Stromal cell of bone marrow (primary cell): ENCODE measurements at regions not wholly inside any gene's neighbourhood (a gene's known extent, or its start where the extent isn't known, plus 50 kb on each side); places are given as distances from the start of the nearest gene placed in this dataset.
A peak's percentile ranks its signal among the peaks of the same experiment; 100 is the strongest.
"Not testable (repeated sequence)": the region's sequence is repeated elsewhere in the genome, so short reads cannot be mapped to it uniquely, and the experiment has no call there.

Experiments used
- DNase-seq: peaks from one replicate; pipeline ENCODE4 v3.0.0-alpha.2; 2012; ENCODE audit warnings: low read depth

DNA sequence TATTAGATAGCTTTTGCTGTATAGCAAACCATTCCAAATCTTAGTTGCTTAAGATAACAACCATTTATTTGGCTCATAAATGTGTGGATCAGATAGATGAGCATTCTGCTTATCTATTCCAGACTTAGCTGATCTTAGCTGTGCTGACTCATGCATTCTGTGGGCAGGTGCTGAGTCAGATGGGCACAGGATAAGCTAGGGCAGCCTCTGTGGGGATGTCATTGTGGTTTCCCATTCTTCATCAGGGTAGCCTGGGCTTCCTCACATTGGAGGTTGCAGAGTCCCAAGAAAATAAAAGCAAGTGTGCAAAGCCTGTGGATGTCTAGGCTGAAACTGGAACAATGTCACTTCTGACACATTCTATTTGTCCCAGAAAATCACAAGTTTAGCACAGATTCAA, 917.0 kb downstream of the TYW1 start:
- peak; percentile 3 for DNase-seq

DNA sequence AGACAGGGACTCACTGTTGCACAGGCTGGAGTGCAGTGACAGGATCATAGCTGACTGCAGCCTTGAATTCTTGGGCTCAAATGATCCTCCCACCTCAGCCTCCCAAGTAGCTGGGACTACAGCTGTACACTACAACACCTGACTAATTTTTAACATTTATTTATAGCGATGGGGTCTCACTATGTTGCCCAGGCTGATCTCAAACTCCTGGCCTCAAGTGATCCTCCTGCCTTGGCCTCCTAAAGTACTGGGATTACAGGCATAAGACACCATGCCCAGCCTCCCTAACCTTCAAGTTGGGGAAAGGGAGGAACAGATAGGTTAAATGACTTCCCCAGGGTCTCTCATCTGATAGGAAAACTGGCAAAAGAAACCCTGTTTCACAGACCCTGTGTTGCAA, 919.5 kb downstream of the TYW1 start:
- not testable (repeated sequence) for DNase-seq

DNA sequence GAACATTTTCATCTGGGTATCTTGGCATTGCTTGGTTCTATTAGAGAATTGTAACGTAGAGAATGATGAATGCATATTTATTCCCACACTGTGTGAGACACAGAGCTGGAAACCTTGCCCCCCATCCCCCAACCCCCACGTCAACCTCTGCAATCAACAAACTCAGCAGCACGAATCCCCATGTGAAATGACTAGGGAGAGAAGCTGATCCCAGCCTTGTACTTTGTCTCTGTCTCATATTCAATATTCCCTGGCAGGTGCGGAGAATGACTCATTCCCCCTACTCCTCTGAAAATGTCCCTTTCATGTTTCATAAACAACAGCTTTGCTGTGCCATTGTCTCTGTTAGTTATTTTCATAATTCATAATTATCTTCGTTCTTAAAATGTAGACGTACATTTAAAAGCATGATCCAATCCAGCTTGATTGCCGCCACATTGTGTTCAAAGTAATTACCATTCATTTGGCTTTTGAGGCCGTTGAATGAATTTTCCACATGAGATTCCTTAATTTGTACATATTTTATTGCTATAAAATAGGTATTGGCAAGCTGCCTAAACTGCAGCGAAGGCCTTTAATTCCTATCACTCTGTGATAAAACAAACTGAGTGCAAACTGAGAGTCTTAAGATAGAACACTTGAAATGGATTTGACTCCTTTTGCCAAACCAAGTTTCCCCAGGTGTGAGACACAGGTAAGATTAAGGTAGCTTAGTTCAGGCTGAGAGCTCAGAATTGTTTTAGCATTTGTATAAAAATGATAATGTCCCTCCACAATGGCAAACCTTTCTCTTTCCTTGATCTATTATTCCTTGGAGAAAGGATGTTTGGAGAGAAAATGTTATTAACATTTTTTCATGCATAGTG, 920.2 kb downstream of the TYW1 start:
- no peak for DNase-seq

DNA sequence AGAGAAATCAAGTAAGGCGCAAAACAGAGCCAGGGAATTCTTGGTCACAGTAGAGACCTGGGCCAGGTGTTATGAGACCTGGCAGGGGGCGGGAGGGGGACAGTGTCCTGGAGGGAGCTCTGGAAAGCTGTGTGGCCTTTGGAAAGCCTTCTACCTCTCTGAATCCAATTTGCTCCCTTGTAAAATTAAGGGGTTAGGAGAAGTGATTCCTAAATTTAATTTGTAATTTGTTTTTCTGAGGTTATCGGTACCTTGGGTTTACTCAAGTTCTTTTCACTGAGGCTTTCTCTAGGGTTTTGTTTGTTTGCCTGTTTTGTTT, 920.8 kb downstream of the TYW1 start:
- DNase-seq: no peak

GRCh38 chr7:67918158-67918557, 921.5 kb downstream of the TYW1 start:
- no peak for DNase-seq

DNA sequence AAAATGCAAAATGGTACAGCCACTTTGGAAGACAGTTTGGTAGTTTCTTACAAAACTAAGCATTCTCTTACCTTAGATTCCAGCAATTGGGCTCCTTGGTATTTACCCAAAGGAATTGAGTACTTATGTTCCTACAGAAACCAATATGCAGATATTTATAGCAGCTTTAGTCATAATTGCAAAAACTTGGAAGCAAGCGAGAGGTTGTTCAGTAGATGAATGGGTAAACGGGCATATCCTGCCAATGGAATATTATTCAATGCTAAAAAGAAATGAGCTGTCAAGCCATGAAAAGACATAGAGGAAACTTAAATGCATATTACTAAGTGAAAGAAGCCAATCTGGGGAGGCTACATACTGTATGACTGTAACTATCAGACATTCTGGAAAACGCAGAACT, 926.7 kb downstream of the TYW1 start:
- no peak for DNase-seq

DNA sequence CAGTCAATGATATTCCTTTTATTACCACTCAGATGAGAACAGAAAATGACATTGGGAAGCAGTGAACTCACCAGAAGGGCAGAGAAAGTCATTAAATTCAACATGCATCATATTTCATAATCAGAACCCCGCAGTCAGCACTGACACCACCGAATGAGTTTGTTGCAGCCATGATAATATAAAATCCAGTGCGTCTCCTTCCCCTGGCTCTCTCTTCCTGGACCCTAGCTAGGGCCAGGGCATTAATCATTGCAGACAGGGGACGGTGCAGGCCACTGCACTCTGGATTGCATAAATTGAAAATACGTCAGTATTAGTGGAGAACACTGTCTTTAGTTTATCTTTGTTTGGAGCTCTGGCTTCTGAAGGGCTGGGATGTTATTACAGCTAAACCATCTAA, 931.5 kb downstream of the TYW1 start:
- DNase-seq: no peak

GRCh38 chr7:67936447-67936846, 939.8 kb downstream of the TYW1 start:
- DNase-seq: not testable (repeated sequence)

GRCh38 chr7:67940400-67940799, 943.8 kb downstream of the TYW1 start:
- no peak for DNase-seq

GRCh38 chr7:67947191-67947590, 950.6 kb downstream of the TYW1 start:
- no peak for DNase-seq

GRCh38 chr7:67947646-67948045, 951.0 kb downstream of the TYW1 start:
- DNase-seq: no peak

DNA sequence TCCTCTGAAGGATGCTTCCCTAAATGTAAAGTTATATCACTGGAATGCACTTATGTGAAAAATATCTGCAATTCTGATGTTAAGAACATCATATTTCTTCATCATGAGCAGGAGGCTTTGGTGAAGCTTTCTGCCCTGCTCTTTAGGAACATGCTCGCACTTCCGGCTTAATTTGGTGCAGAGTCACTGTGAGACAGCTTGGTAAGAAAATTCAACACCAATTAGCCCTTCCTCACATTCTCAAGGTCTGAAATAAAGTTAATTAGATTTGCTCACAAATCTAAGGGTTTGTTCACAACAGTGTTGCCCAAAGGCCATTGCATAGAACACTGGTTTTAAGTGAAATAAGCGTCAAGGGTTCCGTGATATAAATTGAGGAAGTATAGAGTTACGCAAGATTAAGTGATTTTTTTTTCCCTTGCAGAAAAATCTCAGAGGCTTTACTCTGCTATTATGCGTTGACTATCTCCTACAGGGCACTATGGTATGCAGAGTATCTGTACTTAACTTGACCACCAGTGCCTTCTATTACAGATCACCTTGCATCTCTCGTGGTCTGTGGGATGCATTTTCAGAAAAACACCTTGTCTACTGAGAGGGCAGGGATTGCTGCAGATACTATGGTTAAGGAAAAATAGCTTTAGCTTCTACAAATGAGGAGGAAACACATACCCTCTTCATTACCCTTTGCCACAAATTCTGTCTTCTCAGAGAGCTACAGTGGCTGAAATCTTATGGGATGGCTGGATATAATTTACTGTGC, 953.9 kb downstream of the TYW1 start:
- DNase-seq: no peak

GRCh38 chr7:67955061-67955460, 958.4 kb downstream of the TYW1 start:
- DNase-seq: no peak

GRCh38 chr7:67962863-67963262, 966.2 kb downstream of the TYW1 start:
- DNase-seq: no peak

DNA sequence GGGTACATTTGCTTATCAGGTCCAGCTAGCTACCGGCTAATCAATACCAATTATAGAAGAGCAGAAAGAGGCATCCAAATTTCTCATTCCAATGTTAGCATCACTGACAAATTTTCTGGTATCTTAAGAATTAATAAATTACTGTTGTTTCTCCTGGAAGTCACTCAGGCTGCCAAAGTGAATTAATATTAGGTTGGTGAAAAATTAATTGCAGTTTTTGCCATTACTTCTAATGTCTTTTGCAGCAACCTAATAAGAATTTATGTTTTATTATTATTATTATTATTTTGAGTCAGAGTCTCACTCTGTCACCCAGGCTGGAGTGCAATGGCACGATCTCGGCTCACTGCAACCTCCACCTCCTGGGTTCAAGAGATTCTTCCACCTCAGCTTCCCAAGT, 979.9 kb downstream of the TYW1 start:
- no peak for DNase-seq

GRCh38 chr7:67983486-67983885, 986.9 kb downstream of the TYW1 start:
- DNase-seq: no peak

- DNase-seq: no peak
These were observed 987.7 kb downstream of the TYW1 start for GRCh38 chr7:67984326-67984725.

- no peak for DNase-seq
These were observed 992.5 kb downstream of the TYW1 start for GRCh38 chr7:67989142-67989541.

GRCh38 chr7:67990003-67990402, 993.4 kb downstream of the TYW1 start:
- no peak for DNase-seq

DNA sequence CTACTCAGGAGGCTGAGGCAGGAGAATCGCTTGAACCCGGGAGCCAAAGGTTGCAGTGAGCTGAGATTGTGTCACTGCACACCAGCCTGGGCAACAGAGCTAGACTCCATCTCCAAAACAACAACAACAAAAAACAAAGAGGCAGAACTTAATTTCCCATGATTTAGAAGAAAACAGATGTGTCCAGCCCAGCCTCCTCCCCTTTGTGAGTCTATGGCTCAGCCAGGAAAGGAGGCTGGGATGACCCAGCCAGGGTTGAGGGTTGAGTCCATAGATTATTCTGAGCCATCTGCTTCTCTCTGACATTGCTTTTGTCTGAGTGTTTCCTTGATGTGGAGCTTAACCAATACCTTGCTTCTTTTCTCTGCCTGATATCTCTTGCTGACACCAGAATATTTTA, 994.1 kb downstream of the TYW1 start:
- DNase-seq: no peak

- no peak for DNase-seq
These were observed 995.7 kb downstream of the TYW1 start for GRCh38 chr7:67992287-67992686.

DNA sequence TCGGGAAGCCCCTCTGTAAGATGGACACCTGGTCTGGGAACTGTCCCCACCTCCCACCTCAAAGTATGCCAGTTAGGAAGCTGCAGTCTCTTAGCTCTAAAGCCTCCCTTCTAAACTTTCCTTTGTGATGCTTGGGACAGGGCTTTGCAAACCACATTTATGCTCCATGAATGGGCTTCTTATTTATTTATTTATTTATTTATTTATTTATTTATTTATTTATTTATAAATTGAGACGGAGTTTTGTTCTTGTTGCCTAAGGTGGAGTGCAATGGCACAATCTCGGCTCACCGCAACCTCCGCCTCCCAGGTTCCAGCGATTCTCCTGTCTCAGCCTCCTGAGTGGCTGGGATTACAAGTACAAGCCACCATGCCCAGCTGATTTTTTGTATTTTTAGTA, 1009.4 kb downstream of the TYW1 start:
- no peak for DNase-seq

- DNase-seq: no peak
These were observed 1010.0 kb downstream of the TYW1 start for GRCh38 chr7:68006619-68007018.

GRCh38 chr7:68009716-68010115, 1013.1 kb downstream of the TYW1 start:
- peak; percentile 60 for DNase-seq
